WTC11 (cell line): ENCODE measurements at regions not wholly inside any gene's neighbourhood (a gene's known extent, or its start where the extent isn't known, plus 50 kb on each side); places are given as distances from the start of the nearest gene placed in this dataset.

Experiments used
- ARID4B ChIP-seq: sonication (generic); formaldehyde crosslinking; IDR thresholded peaks from 2 replicates; pipeline ENCODE4 v1.8.0; 2023; ENCODE audit warnings: missing genetic modification reagents, mild to moderate bottlenecking, borderline replicate concordance
- ESRRA ChIP-seq: sonication (generic); formaldehyde crosslinking; IDR thresholded peaks from 2 replicates; pipeline ENCODE4 v1.8.1; 2022; ENCODE audit warnings: mild to moderate bottlenecking, missing genetic modification reagents, borderline replicate concordance
- JUN ChIP-seq: sonication (generic); formaldehyde crosslinking; IDR thresholded peaks from 2 replicates; pipeline ENCODE4 v1.8.0; 2023; ENCODE audit warnings: mild to moderate bottlenecking, missing genetic modification reagents
- MLX ChIP-seq: sonication (generic); formaldehyde crosslinking; IDR thresholded peaks from 2 replicates; pipeline ENCODE4 v1.8.1; 2023; ENCODE audit warnings: mild to moderate bottlenecking, missing genetic modification reagents, moderate library complexity
- RELA ChIP-seq: sonication (generic); formaldehyde crosslinking; IDR thresholded peaks from 2 replicates; pipeline ENCODE4 v1.8.1; 2022; ENCODE audit warnings: missing genetic modification reagents, mild to moderate bottlenecking, borderline replicate concordance
- USF2 ChIP-seq: sonication (generic); formaldehyde crosslinking; IDR thresholded peaks from 2 replicates; pipeline ENCODE4 v1.8.1; 2023; ENCODE audit warnings: mild to moderate bottlenecking, missing genetic modification reagents, moderate library complexity
- ZBTB21 ChIP-seq: sonication (generic); formaldehyde crosslinking; IDR thresholded peaks from 2 replicates; pipeline ENCODE4 v1.8.1; 2023; ENCODE audit warnings: mild to moderate bottlenecking, missing genetic modification reagents, borderline replicate concordance
- ZNF121 ChIP-seq: sonication (generic); formaldehyde crosslinking; IDR thresholded peaks from 2 replicates; pipeline ENCODE4 v1.8.0; 2023; ENCODE audit warnings: missing genetic modification reagents
- TF ChIP-seq, protein P1 (sequence below): fragments of 200-600 bp; IDR thresholded peaks from 2 replicates; pipeline ENCODE4 v1.8.0; 2022; ENCODE audit warnings: antibody characterized with exemption
- TF ChIP-seq, protein P2 (sequence below): sonication (generic); formaldehyde crosslinking; IDR thresholded peaks from 2 replicates; pipeline ENCODE4 v1.8.0; 2022; ENCODE audit warnings: missing genetic modification reagents

- TF ChIP-seq, protein P1, sequence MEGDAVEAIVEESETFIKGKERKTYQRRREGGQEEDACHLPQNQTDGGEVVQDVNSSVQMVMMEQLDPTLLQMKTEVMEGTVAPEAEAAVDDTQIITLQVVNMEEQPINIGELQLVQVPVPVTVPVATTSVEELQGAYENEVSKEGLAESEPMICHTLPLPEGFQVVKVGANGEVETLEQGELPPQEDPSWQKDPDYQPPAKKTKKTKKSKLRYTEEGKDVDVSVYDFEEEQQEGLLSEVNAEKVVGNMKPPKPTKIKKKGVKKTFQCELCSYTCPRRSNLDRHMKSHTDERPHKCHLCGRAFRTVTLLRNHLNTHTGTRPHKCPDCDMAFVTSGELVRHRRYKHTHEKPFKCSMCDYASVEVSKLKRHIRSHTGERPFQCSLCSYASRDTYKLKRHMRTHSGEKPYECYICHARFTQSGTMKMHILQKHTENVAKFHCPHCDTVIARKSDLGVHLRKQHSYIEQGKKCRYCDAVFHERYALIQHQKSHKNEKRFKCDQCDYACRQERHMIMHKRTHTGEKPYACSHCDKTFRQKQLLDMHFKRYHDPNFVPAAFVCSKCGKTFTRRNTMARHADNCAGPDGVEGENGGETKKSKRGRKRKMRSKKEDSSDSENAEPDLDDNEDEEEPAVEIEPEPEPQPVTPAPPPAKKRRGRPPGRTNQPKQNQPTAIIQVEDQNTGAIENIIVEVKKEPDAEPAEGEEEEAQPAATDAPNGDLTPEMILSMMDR, result no peak
- no peak for TF ChIP-seq ZBTB21 (CRISPR knock-in tag)
- TF ChIP-seq ZNF121 (CRISPR knock-in tag), result no peak
- no peak for TF ChIP-seq JUN
- TF ChIP-seq ARID4B (CRISPR knock-in tag), result no peak
- TF ChIP-seq ESRRA, result no peak
- TF ChIP-seq, protein P2, sequence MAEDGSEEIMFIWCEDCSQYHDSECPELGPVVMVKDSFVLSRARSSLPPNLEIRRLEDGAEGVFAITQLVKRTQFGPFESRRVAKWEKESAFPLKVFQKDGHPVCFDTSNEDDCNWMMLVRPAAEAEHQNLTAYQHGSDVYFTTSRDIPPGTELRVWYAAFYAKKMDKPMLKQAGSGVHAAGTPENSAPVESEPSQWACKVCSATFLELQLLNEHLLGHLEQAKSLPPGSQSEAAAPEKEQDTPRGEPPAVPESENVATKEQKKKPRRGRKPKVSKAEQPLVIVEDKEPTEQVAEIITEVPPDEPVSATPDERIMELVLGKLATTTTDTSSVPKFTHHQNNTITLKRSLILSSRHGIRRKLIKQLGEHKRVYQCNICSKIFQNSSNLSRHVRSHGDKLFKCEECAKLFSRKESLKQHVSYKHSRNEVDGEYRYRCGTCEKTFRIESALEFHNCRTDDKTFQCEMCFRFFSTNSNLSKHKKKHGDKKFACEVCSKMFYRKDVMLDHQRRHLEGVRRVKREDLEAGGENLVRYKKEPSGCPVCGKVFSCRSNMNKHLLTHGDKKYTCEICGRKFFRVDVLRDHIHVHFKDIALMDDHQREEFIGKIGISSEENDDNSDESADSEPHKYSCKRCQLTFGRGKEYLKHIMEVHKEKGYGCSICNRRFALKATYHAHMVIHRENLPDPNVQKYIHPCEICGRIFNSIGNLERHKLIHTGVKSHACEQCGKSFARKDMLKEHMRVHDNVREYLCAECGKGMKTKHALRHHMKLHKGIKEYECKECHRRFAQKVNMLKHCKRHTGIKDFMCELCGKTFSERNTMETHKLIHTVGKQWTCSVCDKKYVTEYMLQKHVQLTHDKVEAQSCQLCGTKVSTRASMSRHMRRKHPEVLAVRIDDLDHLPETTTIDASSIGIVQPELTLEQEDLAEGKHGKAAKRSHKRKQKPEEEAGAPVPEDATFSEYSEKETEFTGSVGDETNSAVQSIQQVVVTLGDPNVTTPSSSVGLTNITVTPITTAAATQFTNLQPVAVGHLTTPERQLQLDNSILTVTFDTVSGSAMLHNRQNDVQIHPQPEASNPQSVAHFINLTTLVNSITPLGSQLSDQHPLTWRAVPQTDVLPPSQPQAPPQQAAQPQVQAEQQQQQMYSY (CRISPR knock-in tag), result no peak
- TF ChIP-seq RELA (CRISPR knock-in tag), result no peak
- TF ChIP-seq USF2 (CRISPR knock-in tag), result no peak
- no peak for TF ChIP-seq MLX (CRISPR knock-in tag)
Measured at GRCh38 chr7:119944601-119944972, 328.4 kb upstream of the KCND2 start.
